Right lobe of liver (tissue), 4 donors: ENCODE measurements at regions not wholly inside any gene's neighbourhood (a gene's known extent, or its start where the extent isn't known, plus 50 kb on each side); places are given as distances from the start of the nearest gene placed in this dataset.
"Not testable (repeated sequence)": the region's sequence is repeated elsewhere in the genome, so short reads cannot be mapped to it uniquely, and the experiment has no call there.

ENCODE experiments used
- CTCF ChIP-seq, 4 donors: fragments of 200-600 bp in 3 of 4; fragments of 450-650 bp in 1 of 4; IDR thresholded peaks; one replicate each; pipeline versions ENCODE4 v1.5.1 to v1.8.0; 2016 to 2022; ENCODE audit warnings: antibody characterized with exemption in 4 of 4, mild to moderate bottlenecking in 2 of 4
- POLR2A ChIP-seq: fragments of 450-650 bp; IDR thresholded peaks from one replicate; pipeline ENCODE4 v1.6.1; 2017; ENCODE audit warnings: antibody characterized with exemption, mild to moderate bottlenecking
- donor health status: DM: no; HTN: no; CAD: no.
- donor health status: DM: no; HTN: no; CAD: no.
- donor health status: DM: no; HTN: yes; CAD: no.

DNA sequence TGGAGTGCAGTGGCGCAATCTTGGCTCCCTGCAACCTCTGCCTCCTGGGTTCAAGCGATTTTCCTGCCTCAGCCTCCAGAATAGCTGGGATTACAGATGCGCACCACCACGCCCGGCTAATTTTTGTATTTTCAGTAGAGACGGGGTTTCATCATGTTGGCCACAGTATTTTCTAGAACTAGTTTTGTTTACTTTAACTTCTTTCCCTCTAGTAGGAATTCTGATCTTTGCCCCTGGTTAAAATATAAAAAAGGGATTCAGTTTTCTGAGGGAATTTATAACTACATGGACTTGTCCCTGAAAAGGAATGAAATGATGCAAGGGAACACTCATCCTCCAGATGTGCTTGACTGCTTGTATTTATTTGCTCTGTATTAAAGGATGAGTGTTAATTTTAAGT lies 628.9 kb downstream of the ETNK1 start:
- not testable (repeated sequence) for TF ChIP-seq CTCF (IDR thresholded peaks at IDR 0.05); POLR2A
